Lower leg skin (tissue), 4 donors: ENCODE measurements at regions not wholly inside any gene's neighbourhood (a gene's known extent, or its start where the extent isn't known, plus 50 kb on each side); places are given as distances from the start of the nearest gene placed in this dataset.

Source experiments
- DNase-seq, 2 donors: peaks; one replicate each; pipeline ENCODE4 v3.0.0-alpha.2; 2019; ENCODE audit warnings: low spot score in 2 of 2
- H3K4me3 ChIP-seq: fragments of 200-600 bp; sonication (generic); 2 replicates; pipeline ENCODE4 v1.5.1; 2017; ENCODE audit warnings: mild to moderate bottlenecking, low read depth; ENCODE audit not compliant: poor library complexity, severe bottlenecking
- CTCF ChIP-seq, 3 donors: fragments of 450-650 bp; IDR thresholded peaks; one replicate each; pipeline ENCODE4 v1.5.1; 2016; ENCODE audit warnings: antibody characterized with exemption in 3 of 3, mild to moderate bottlenecking in 3 of 3, moderate library complexity in 2 of 3
- POLR2A ChIP-seq, 2 donors: fragments of 450-650 bp; IDR thresholded peaks; one replicate each; pipeline ENCODE4 v1.6.1; 2016 to 2017; ENCODE audit warnings: antibody characterized with exemption in 2 of 2, mild to moderate bottlenecking in 1 of 2, moderate library complexity in 1 of 2
- WGBS, 2 donors: methylation state at CpG; one replicate each; pipeline ENCODE4 v1.1.5; 2018; 5-methylcytosine and 5-hydroxymethylcytosine counted together
- intact Hi-C: fragments of 100-400 bp; cut with DNase I; formaldehyde crosslinking; loops from one replicate; pipeline ENCODE4 v1.15.0; 2023; ENCODE audit warnings: low total_unique reads

GRCh38 chr3:147312786-147313280 lies 93.5 kb downstream of the ZIC4 start:
- DNase-seq = no peak
- no peak overlapping the region for H3K4me3 ChIP-seq
- intact Hi-C loops = no loop called here
- TF ChIP-seq CTCF (IDR thresholded peaks at IDR 0.05) (no peak), POLR2A (IDR thresholded peaks at IDR 0.05) (no peak)
- 25 to 36% methylated on average over 2 of the region's 2 CpGs for WGBS, 2 donors

- 67 to 71% methylated on average over 2 of the region's 2 CpGs for WGBS, 2 donors
- DNase-seq = no peak
- TF ChIP-seq POLR2A (IDR thresholded peaks at IDR 0.05) = no peak
- no peak for TF ChIP-seq CTCF (IDR thresholded peaks at IDR 0.05)
- no peak overlapping the region for H3K4me3 ChIP-seq
- intact Hi-C loops = no loop called here
Observed at GRCh38 chr3:147311716-147312115, 94.6 kb downstream of the ZIC4 start.

GRCh38 chr3:147305533-147306250 lies 100.7 kb downstream of the ZIC4 start:
- no peak overlapping the region for H3K4me3 ChIP-seq
- no peak for TF ChIP-seq CTCF (IDR thresholded peaks at IDR 0.05)
- TF ChIP-seq POLR2A (IDR thresholded peaks at IDR 0.05) = no peak
- intact Hi-C loops = no loop called here
- no peak for DNase-seq

GRCh38 chr3:147304756-147305155 lies 101.6 kb downstream of the ZIC4 start:
- intact Hi-C loops = no loop called here
- TF ChIP-seq POLR2A (IDR thresholded peaks at IDR 0.05) (no peak), CTCF (IDR thresholded peaks at IDR 0.05) (no peak)
- DNase-seq = no peak
- no peak overlapping the region for H3K4me3 ChIP-seq
- WGBS, 2 donors = 79 to 91% methylated on average over 4 of the region's 4 CpGs

- H3K4me3 ChIP-seq = no peak overlapping the region
- 47 to 70% methylated on average over 1 of the region's 1 CpG for WGBS, 2 donors
- intact Hi-C loops = no loop called here
- TF ChIP-seq POLR2A (IDR thresholded peaks at IDR 0.05) = no peak
- no peak for TF ChIP-seq CTCF (IDR thresholded peaks at IDR 0.05)
- no peak for DNase-seq
Observed at GRCh38 chr3:147301781-147302180, 104.6 kb downstream of the ZIC4 start.

- TF ChIP-seq CTCF (IDR thresholded peaks at IDR 0.05) (no peak), POLR2A (IDR thresholded peaks at IDR 0.05) (no peak)
- intact Hi-C loops = no loop called here
- DNase-seq = no peak
- WGBS, 2 donors = 76 to 89% methylated on average over 2 of the region's 2 CpGs
- H3K4me3 ChIP-seq = no peak overlapping the region
Observed at GRCh38 chr3:147299656-147300055, 106.7 kb downstream of the ZIC4 start.
